ENCODE measurements at regions not wholly inside any gene's neighbourhood (a gene's known extent, or its start where the extent isn't known, plus 50 kb on each side); places are given as distances from the start of the nearest gene placed in this dataset.
A peak's percentile ranks its signal among the peaks of the same experiment; 100 is the strongest.

DNA sequence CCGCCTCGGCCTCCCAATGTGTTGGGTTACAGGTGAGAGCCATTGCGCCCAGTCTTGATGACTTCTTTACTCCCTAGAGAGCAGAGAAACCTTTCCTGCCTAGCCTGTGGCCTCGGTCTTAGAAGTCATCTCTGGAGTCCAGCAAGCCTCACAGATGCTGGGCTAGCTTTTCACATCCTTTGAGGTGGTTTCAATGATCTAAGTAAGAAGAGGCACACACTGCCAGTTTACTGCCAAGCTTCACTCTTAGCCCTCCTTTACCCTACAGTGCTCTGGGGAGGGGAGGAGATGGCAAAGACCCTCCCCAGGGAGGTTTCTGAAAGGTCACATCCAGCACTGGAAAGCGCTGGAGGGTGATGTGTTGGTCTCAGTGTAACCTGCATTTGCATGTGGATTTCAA, 304.8 kb downstream of the PCNX1 start:
- no peak overlapping the region for H3K4me3 ChIP-seq (ENCODE audit: low read depth, low read length)
- TF ChIP-seq, protein P1, sequence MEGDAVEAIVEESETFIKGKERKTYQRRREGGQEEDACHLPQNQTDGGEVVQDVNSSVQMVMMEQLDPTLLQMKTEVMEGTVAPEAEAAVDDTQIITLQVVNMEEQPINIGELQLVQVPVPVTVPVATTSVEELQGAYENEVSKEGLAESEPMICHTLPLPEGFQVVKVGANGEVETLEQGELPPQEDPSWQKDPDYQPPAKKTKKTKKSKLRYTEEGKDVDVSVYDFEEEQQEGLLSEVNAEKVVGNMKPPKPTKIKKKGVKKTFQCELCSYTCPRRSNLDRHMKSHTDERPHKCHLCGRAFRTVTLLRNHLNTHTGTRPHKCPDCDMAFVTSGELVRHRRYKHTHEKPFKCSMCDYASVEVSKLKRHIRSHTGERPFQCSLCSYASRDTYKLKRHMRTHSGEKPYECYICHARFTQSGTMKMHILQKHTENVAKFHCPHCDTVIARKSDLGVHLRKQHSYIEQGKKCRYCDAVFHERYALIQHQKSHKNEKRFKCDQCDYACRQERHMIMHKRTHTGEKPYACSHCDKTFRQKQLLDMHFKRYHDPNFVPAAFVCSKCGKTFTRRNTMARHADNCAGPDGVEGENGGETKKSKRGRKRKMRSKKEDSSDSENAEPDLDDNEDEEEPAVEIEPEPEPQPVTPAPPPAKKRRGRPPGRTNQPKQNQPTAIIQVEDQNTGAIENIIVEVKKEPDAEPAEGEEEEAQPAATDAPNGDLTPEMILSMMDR (IDR thresholded peaks at IDR 0.05; ENCODE audit: insufficient read depth, low read depth, low read length, missing control alignments): no peak
- DNase-seq (ENCODE audit: low read depth): peak; percentile 72

DNA sequence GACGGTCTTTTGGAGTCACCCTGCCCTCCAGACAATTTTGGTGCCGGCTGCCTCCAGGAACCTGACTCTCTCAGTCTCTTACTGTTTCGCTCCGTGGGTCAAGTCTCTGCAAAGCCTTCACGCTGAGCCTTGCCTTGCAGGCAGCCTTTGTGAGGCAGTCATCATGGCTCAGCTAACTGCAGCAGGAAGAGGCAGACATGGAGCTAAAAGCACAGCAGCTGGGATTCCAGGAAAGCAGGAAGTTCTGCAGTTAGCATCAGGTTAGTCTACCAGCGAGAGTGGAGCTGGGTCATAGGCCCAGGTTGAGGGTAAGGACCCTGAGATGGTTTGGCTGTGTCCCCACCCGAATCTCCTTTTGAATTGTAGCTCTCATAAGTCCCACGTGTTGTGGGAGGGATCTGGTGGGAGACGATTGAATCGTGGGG, 305.4 kb downstream of the PCNX1 start:
- peak; percentile 21 for DNase-seq (ENCODE audit: low read depth)
- TF ChIP-seq, protein P1 (IDR thresholded peaks at IDR 0.05; ENCODE audit: insufficient read depth, low read depth, low read length, missing control alignments): no peak

GRCh38 chr14:71214241-71214640, 307.0 kb downstream of the PCNX1 start:
- H3K4me3 ChIP-seq (ENCODE audit: low read depth, low read length): no peak overlapping the region
- TF ChIP-seq, protein P1 (IDR thresholded peaks at IDR 0.05; ENCODE audit: insufficient read depth, low read depth, low read length, missing control alignments): no peak
- no peak for DNase-seq (ENCODE audit: low read depth)

More for the DNA sequence above, 305.4 kb downstream of the PCNX1 start:
- no peak overlapping the region for H3K4me3 ChIP-seq (ENCODE audit: low read depth, low read length)

GRCh38 chr14:71220462-71220861, 313.2 kb downstream of the PCNX1 start:
- no peak overlapping the region for H3K4me3 ChIP-seq (ENCODE audit: low read depth, low read length)
- TF ChIP-seq, protein P1 (IDR thresholded peaks at IDR 0.05; ENCODE audit: insufficient read depth, low read depth, low read length, missing control alignments): no peak
- DNase-seq (ENCODE audit: low read depth): no peak

- DNase-seq (ENCODE audit: low read depth): no peak
- H3K4me3 ChIP-seq (ENCODE audit: low read depth, low read length): no peak overlapping the region
- TF ChIP-seq, protein P1 (IDR thresholded peaks at IDR 0.05; ENCODE audit: insufficient read depth, low read depth, low read length, missing control alignments): no peak
Observed at GRCh38 chr14:71221119-71221518, 313.9 kb downstream of the PCNX1 start.

- no peak for DNase-seq (ENCODE audit: low read depth)
- TF ChIP-seq, protein P1 (IDR thresholded peaks at IDR 0.05; ENCODE audit: insufficient read depth, low read depth, low read length, missing control alignments): no peak
- H3K4me3 ChIP-seq (ENCODE audit: low read depth, low read length): no peak overlapping the region
Observed at GRCh38 chr14:71225113-71225512, 317.9 kb downstream of the PCNX1 start.

GRCh38 chr14:71228711-71229110, 321.5 kb downstream of the PCNX1 start:
- TF ChIP-seq, protein P1 (IDR thresholded peaks at IDR 0.05; ENCODE audit: insufficient read depth, low read depth, low read length, missing control alignments): no peak
- DNase-seq (ENCODE audit: low read depth): no peak

More at GRCh38 chr14:71228711-71229110, 321.5 kb downstream of the PCNX1 start:
- H3K4me3 ChIP-seq (ENCODE audit: low read depth, low read length): no peak overlapping the region
